Adrenal gland (tissue), 9 donors: ENCODE measurements at regions not wholly inside any gene's neighbourhood (a gene's known extent, or its start where the extent isn't known, plus 50 kb on each side); places are given as distances from the start of the nearest gene placed in this dataset.

ENCODE experiments used
- DNase-seq, 7 donors: peaks; one replicate each; pipeline ENCODE4 v3.0.0-alpha.2; 2019 to 2020
- H3K27ac ChIP-seq, 5 donors: fragments of 200-600 bp; sonication (generic) in 4 of 5; 1 replicate in 3 of 5; 2 replicates in 2 of 5; pipeline versions ENCODE4 v1.5.1 to v1.8.0; 2016 to 2020; ENCODE audit warnings: mild to moderate bottlenecking in 1 of 5
- H3K27me3 ChIP-seq: fragments of 200-600 bp; 2 replicates; pipeline ENCODE4 v1.8.0; 2021
- H3K36me3 ChIP-seq, 2 donors: fragments of 200-600 bp; replicated peaks in 1 of 2; 1 replicate in 1 of 2; 2 replicates in 1 of 2; pipeline versions ENCODE4 v1.5.1 to v1.8.0; 2018 to 2022
- H3K4me1 ChIP-seq, 2 donors: fragments of 200-600 bp; replicated peaks in 1 of 2; 1 replicate in 1 of 2; 2 replicates in 1 of 2; pipeline versions ENCODE4 v1.5.1 to v1.8.0; 2018 to 2021
- H3K4me3 ChIP-seq, 4 donors: fragments of 200-600 bp; sonication (generic) in 3 of 4; one replicate each; pipeline ENCODE4 v1.5.1; 2016 to 2018
- H3K9me3 ChIP-seq, 3 donors: fragments of 200-600 bp; sonication (generic) in 1 of 3; replicated peaks in 1 of 3; 1 replicate in 2 of 3; 2 replicates in 1 of 3; pipeline versions ENCODE4 v1.5.1 to v1.8.0; 2016 to 2021
- POLR2A ChIP-seq, 2 donors: fragments of 450-650 bp; IDR thresholded peaks; one replicate each; pipeline ENCODE4 v1.6.1; 2017; ENCODE audit warnings: antibody characterized with exemption in 2 of 2, mild to moderate bottlenecking in 2 of 2, moderate library complexity in 1 of 2
- WGBS, 4 donors: extraction: QIAGEN DNeasy Blood & Tissue Kit in 2 of 4; methylation state at CpG; one replicate each; pipeline versions ENCODE4 v1.1.5 to v1.1.7; 2013 to 2017; 5-methylcytosine and 5-hydroxymethylcytosine counted together
- intact Hi-C, 2 donors: fragments of 100-400 bp; cut with DNase I; formaldehyde crosslinking; loops; one replicate each; pipeline versions ENCODE4 v1.14.1 to v1.15.0; 2022 to 2023
- TF ChIP-seq, protein P1 (sequence below), 6 experiments: fragments of 450-650 bp in 4 of 6; fragments of 200-600 bp in 2 of 6; sonication (generic) in 1 of 6; IDR thresholded peaks; 1 replicate in 5 of 6; 2 replicates in 1 of 6; pipeline versions ENCODE4 v1.5.1 to v1.8.0; 2016 to 2021; ENCODE audit warnings: antibody characterized with exemption in 6 of 6, mild to moderate bottlenecking in 2 of 6, moderate library complexity in 1 of 6
- donor health status: healthy with polysubstance abuse.
- donor health status: Bipolar disorder and iron deficiency.
- donor health status: DM: yes; HTN: yes; CAD: no.
- donor health status: DM: no; HTN: no; CAD: no.
- donor health status: DM: no; HTN: no; CAD: no.

DNA sequence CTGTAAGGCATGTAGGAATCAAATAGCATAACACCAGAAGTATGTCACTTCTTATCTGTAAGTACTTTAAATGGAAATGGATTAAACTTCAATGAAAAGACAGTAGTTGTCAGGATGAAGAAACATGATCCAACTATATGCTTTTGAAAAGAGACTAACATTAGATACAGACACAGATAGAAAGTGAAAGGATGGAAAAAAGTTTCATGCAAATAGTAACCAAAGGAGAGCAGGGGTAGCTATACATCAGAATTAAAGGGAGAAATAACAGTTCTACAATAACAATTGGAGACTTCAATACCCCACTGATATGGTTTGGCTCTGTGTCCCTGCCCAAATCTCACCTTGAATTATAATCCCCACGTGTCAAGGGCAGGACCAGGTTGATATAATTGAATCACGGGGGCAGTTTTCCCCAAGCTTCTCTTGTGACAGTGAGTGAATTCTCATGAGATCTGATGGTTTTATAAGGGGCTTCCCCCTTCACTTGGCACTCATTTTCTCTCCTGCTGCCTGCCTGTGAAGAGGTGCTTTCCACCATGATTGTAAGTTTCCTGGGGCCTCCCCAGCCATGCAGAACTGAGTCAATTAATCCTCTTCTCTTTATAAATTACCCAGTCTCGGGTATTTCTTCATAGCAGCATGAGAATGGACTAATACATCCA is 205.4 kb upstream of the CDH2 start:
- Histone ChIP-seq H3K9me3 (no peaks in the 10 kb centered on the region), H3K4me3 (no peak overlapping the region), H3K4me1 (no peaks in the 10 kb centered on the region), H3K27ac (no peak overlapping the region), H3K27me3 (no peaks in the 10 kb centered on the region), H3K36me3 (no peaks in the 10 kb centered on the region)
- intact Hi-C loops: no loop called here
- no peak for TF ChIP-seq POLR2A (IDR thresholded peaks at IDR 0.05)
- TF ChIP-seq, protein P1, sequence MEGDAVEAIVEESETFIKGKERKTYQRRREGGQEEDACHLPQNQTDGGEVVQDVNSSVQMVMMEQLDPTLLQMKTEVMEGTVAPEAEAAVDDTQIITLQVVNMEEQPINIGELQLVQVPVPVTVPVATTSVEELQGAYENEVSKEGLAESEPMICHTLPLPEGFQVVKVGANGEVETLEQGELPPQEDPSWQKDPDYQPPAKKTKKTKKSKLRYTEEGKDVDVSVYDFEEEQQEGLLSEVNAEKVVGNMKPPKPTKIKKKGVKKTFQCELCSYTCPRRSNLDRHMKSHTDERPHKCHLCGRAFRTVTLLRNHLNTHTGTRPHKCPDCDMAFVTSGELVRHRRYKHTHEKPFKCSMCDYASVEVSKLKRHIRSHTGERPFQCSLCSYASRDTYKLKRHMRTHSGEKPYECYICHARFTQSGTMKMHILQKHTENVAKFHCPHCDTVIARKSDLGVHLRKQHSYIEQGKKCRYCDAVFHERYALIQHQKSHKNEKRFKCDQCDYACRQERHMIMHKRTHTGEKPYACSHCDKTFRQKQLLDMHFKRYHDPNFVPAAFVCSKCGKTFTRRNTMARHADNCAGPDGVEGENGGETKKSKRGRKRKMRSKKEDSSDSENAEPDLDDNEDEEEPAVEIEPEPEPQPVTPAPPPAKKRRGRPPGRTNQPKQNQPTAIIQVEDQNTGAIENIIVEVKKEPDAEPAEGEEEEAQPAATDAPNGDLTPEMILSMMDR (IDR thresholded peaks at IDR 0.05): no peak
- no peak for DNase-seq
- 52 to 64% (median 54%) methylated on average over 3 of the region's 3 CpGs for WGBS, 4 donors

DNA sequence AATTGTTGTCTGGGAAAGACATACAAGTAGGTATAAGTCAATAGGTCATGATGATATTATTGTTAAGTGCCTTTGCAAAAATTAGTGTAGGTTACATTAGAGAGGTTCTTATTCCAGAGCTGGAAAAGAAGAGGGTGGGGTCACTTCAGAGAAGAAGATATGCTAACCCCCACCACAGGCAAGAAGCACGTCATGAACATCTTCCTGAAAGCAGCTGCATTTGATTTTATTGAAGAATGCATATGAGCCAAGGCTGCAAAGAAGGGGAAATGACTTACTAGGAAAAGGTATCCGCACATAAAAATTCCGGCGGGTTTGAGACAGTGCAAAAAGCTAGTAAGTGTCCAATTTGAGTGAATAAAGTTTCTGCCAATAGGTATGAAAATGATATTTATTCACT is 195.3 kb upstream of the CDH2 start:
- H3K36me3 ChIP-seq: no peaks in the 10 kb centered on the region

DNA sequence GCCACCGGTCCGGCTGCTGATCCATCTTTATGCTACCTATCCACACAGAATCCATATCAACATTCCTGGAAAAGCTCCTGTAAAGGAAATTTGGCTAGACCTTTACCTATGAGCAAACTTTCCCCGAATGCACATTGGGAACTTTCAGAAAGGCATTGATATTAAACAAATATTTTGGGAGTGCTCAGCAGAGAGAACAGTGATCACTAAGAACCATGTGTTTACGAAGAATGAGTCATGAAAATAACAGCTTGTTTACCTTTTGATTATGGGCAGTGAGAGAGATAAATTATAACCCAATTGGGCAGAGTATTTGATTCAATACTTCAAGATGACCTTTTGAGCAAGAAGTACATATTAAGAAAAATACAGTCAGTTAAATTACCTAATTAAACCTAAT is 189.7 kb upstream of the CDH2 start:
- H3K4me3 ChIP-seq: no peak overlapping the region
- TF ChIP-seq, protein P1 (IDR thresholded peaks at IDR 0.05): no peak
- TF ChIP-seq POLR2A (IDR thresholded peaks at IDR 0.05): no peak
- no peak for DNase-seq
- H3K27ac ChIP-seq: no peak overlapping the region
- no peaks in the 10 kb centered on the region for H3K9me3 ChIP-seq
- no peaks in the 10 kb centered on the region for H3K4me1 ChIP-seq
- H3K36me3 ChIP-seq: no peaks in the 10 kb centered on the region
- intact Hi-C loops: no loop called here
- H3K27me3 ChIP-seq: no peaks in the 10 kb centered on the region
- 71 to 85% (median 83%) methylated on average over 4 of the region's 4 CpGs for WGBS, 4 donors

More for the DNA sequence above, 195.3 kb upstream of the CDH2 start:
- H3K4me3 ChIP-seq: no peak overlapping the region
- no peaks in the 10 kb centered on the region for H3K4me1 ChIP-seq
- WGBS, 4 donors: 78 to 89% (median 81%) methylated on average over 4 of the region's 4 CpGs
- no peaks in the 10 kb centered on the region for H3K27me3 ChIP-seq
- intact Hi-C loops: no loop called here
- H3K9me3 ChIP-seq: no peaks in the 10 kb centered on the region
- DNase-seq: no peak
- no peak overlapping the region for H3K27ac ChIP-seq
- TF ChIP-seq, protein P1 (IDR thresholded peaks at IDR 0.05): no peak
- no peak for TF ChIP-seq POLR2A (IDR thresholded peaks at IDR 0.05)

- Histone ChIP-seq H3K36me3 (no peaks in the 10 kb centered on the region), H3K4me3 (no peak overlapping the region), H3K27ac (no peak overlapping the region), H3K27me3 (no peaks in the 10 kb centered on the region), H3K4me1 (no peaks in the 10 kb centered on the region), H3K9me3 (no peaks in the 10 kb centered on the region)
- TF ChIP-seq, protein P1 (IDR thresholded peaks at IDR 0.05): no peak
- TF ChIP-seq POLR2A (IDR thresholded peaks at IDR 0.05): no peak
- 74 to 96% (median 82%) methylated on average over 1 of the region's 1 CpG for WGBS, 4 donors
- intact Hi-C loops: no loop called here
- DNase-seq: no peak
Observed at GRCh38 chr18:28365411-28365831, 188.5 kb upstream of the CDH2 start.
